ENCODE measurements at regions not wholly inside any gene's neighbourhood (a gene's known extent, or its start where the extent isn't known, plus 50 kb on each side); places are given as distances from the start of the nearest gene placed in this dataset.

GRCh38 chr6:81896525-81897503 is 144.3 kb upstream of the TENT5A start:
- no peak overlapping the region for H2AFZ ChIP-seq (ENCODE audit: low read length)
- H3K27me3 ChIP-seq (replicated peaks in 1 of 4; ENCODE audit: control insufficient read depth in 3 of 4, extremely low read depth in 1 of 4, insufficient read depth in 3 of 4, low read length in 3 of 4): no peaks in the 10 kb centered on the region
- H2BK120ac ChIP-seq (replicated peaks; ENCODE audit: low read depth, low read length): no peak overlapping the region
- no peak overlapping the region for H3K27ac ChIP-seq (ENCODE audit: low read depth, low read length)
- H3K18ac ChIP-seq (ENCODE audit: extremely low read depth, low read length): no peak overlapping the region
- H3K4me2 ChIP-seq (ENCODE audit: insufficient read depth in 1 of 2, low read depth in 2 of 2, low read length in 2 of 2): no peak overlapping the region
- H3K23ac ChIP-seq (ENCODE audit: insufficient read length): no peak overlapping the region
- no peak overlapping the region for H3K56ac ChIP-seq (replicated peaks; ENCODE audit: insufficient read length, low read depth, low read length)
- no peak overlapping the region for H3K9ac ChIP-seq (replicated peaks in 1 of 4; ENCODE audit: extremely low read depth in 1 of 4, low read depth in 3 of 4, low read length in 3 of 4)
- no peaks in the 10 kb centered on the region for H3K36me3 ChIP-seq (ENCODE audit: control insufficient read depth in 2 of 4, insufficient read depth in 4 of 4, low read length in 3 of 4)
- H4K91ac ChIP-seq (replicated peaks; ENCODE audit: insufficient read length, low read length): no peak overlapping the region
- H3K4me3 ChIP-seq (ENCODE audit: extremely low read depth in 1 of 4, insufficient read depth in 2 of 4, low read depth in 3 of 4, low read length in 4 of 4): no peak overlapping the region
- H3K4me1 ChIP-seq (replicated peaks in 1 of 4; ENCODE audit: control insufficient read depth in 3 of 4, insufficient read depth in 4 of 4, low read length in 3 of 4): no peaks in the 10 kb centered on the region; a peak in 1 of 7 replicates
- H4K8ac ChIP-seq (ENCODE audit: extremely low read depth, insufficient read depth, low read length): no peak overlapping the region
- H3K14ac ChIP-seq (ENCODE audit: insufficient read length): no peak overlapping the region
- H2BK12ac ChIP-seq (ENCODE audit: low read depth, low read length): no peak overlapping the region
- no peaks in the 10 kb centered on the region for H3K79me1 ChIP-seq (ENCODE audit: low read depth, low read length)
- no peak overlapping the region for H2BK20ac ChIP-seq (ENCODE audit: low read length)
- no peaks in the 10 kb centered on the region for H3K9me3 ChIP-seq (ENCODE audit: insufficient read depth in 2 of 2, low read depth in 1 of 2, low read length in 1 of 2)
- no peak overlapping the region for H2BK5ac ChIP-seq (ENCODE audit: low read depth, low read length)
- no peak overlapping the region for H2AK5ac ChIP-seq (ENCODE audit: low read depth, low read length)
- ChIA-PET CTCF (ENCODE audit: partially characterized antibody) (no interaction called here), POLR2A (ENCODE audit: partially characterized antibody) (no interaction called here)
- no peak overlapping the region for H2BK15ac ChIP-seq (ENCODE audit: low read length)
- FAIRE-seq (no peak), DNase-seq (ENCODE audit: low read depth in 1 of 2, low spot score in 2 of 2) (no peak)
- no peak overlapping the region for H3K4ac ChIP-seq (replicated peaks; ENCODE audit: insufficient read length, low read depth, low read length)
- no peaks in the 10 kb centered on the region for H4K20me1 ChIP-seq (replicated peaks in 1 of 2; ENCODE audit: control insufficient read depth in 1 of 2, insufficient read depth in 2 of 2, low read length in 2 of 2)
- H3K23me2 ChIP-seq (ENCODE audit: low read depth, low read length): no peaks in the 10 kb centered on the region; the same call in 1 of the 2 replicates
- H4K5ac ChIP-seq (ENCODE audit: insufficient read length, low read depth, low read length): no peak overlapping the region
- 94% methylated on average over 7 of the region's 7 CpGs; no CpG with 5 or more reads in 1 of the 2 experiments for WGBS, 2 experiments (ENCODE audit: extremely low coverage in 1 of 2, insufficient coverage in 1 of 2, insufficient read length in 1 of 2, insufficient replicate concordance in 2 of 2, low coverage in 1 of 2, low lambda C conversion rate in 2 of 2, missing lambda C conversion rate in 1 of 2)
- no peaks in the 10 kb centered on the region for H3K79me2 ChIP-seq (ENCODE audit: control insufficient read depth in 1 of 2, insufficient read depth in 2 of 2, low read length in 2 of 2)
- TF ChIP-seq POLR2AphosphoS5 (IDR thresholded peaks at IDR 0.05; ENCODE audit: low read depth, low read length): no peak

Data from H1 (cell line).